Activated CD8-positive, alpha-beta T cell treated with anti-CD3 and anti-CD28 coated beads, Interleukin-2, amount 10 ng/mL, durations not matched to agents 7 days and 5 days (primary cell): ENCODE measurements at regions not wholly inside any gene's neighbourhood (a gene's known extent, or its start where the extent isn't known, plus 50 kb on each side); places are given as distances from the start of the nearest gene placed in this dataset.

Source experiments
- ATAC-seq: fragments of 150-1000 bp; cut with Tn5 transposase; one replicate; pipeline ENCODE4 v1.10.0; 2021; ENCODE audit warnings: moderate library complexity
- CTCF ChIA-PET: fragments of 350-600 bp; sonication (Branson Sonifier 250); formaldehyde crosslinking; loops from one replicate; lab custom pipeline; 2021; ENCODE audit warnings: antibody characterized with exemption; lab: Charles Lee
- POLR2A ChIA-PET: fragments of 350-600 bp; sonication (Branson Sonifier 250); formaldehyde crosslinking; loops from one replicate; lab custom pipeline; 2021; ENCODE audit warnings: antibody characterized with exemption; lab: Charles Lee
- DNase-seq: peaks from one replicate; pipeline ENCODE4 v3.0.0-alpha.2; 2020
- H3K27ac Mint-ChIP-seq: one replicate; pipeline ENCODE4 v1.8.0; 2021; ENCODE audit warnings: mild to moderate bottlenecking, mixed read lengths
- H3K27me3 Mint-ChIP-seq: one replicate; pipeline ENCODE4 v1.8.0; 2021; ENCODE audit warnings: low read depth, mixed read lengths
- H3K36me3 Mint-ChIP-seq: one replicate; pipeline ENCODE4 v1.8.0; 2021; ENCODE audit warnings: low read depth, mixed read lengths
- H3K4me1 Mint-ChIP-seq: one replicate; pipeline ENCODE4 v1.8.0; 2021; ENCODE audit warnings: low read depth, mixed read lengths
- H3K4me3 Mint-ChIP-seq: one replicate; pipeline ENCODE4 v1.8.0; 2021; ENCODE audit warnings: mild to moderate bottlenecking, mixed read lengths
- H3K9me3 Mint-ChIP-seq: one replicate; pipeline ENCODE4 v1.8.0; 2022; ENCODE audit warnings: mixed read lengths; ENCODE audit not compliant: insufficient read depth

GRCh38 chr15:95944661-95945255, 385.7 kb upstream of the NR2F2 start:
- Mint-ChIP-seq H3K27ac (no peak overlapping the region), H3K4me3 (no peak overlapping the region), H3K4me1 (no peaks in the 10 kb centered on the region), H3K9me3 (no peaks in the 10 kb centered on the region), H3K36me3 (no peaks in the 10 kb centered on the region), H3K27me3 (peaks cover 7% of the 10 kb centered on the region)
- ChIA-PET CTCF (no interaction called here), POLR2A (no interaction called here)
- ATAC-seq, result no peak
- DNase-seq, result no peak

GRCh38 chr15:95946241-95946640, 384.3 kb upstream of the NR2F2 start:
- peaks cover 7% of the 10 kb centered on the region for H3K27me3 Mint-ChIP-seq
- no peak for DNase-seq
- ChIA-PET CTCF (no interaction called here), POLR2A (no interaction called here)
- H3K4me3 Mint-ChIP-seq, result no peak overlapping the region
- no peak overlapping the region for H3K27ac Mint-ChIP-seq
- no peak for ATAC-seq
- H3K9me3 Mint-ChIP-seq, result no peaks in the 10 kb centered on the region
- no peaks in the 10 kb centered on the region for H3K4me1 Mint-ChIP-seq
- no peaks in the 10 kb centered on the region for H3K36me3 Mint-ChIP-seq

GRCh38 chr15:95946926-95947325, 383.6 kb upstream of the NR2F2 start:
- ATAC-seq (no peak), DNase-seq (no peak)
- no peak overlapping the region for H3K4me3 Mint-ChIP-seq
- no peak overlapping the region for H3K27ac Mint-ChIP-seq
- CTCF ChIA-PET, result no interaction called here
- POLR2A ChIA-PET, result no interaction called here
- H3K36me3 Mint-ChIP-seq, result no peaks in the 10 kb centered on the region
- no peaks in the 10 kb centered on the region for H3K4me1 Mint-ChIP-seq
- H3K27me3 Mint-ChIP-seq, result peaks cover 7% of the 10 kb centered on the region
- H3K9me3 Mint-ChIP-seq, result no peaks in the 10 kb centered on the region

- H3K4me1 Mint-ChIP-seq, result no peaks in the 10 kb centered on the region
- POLR2A ChIA-PET, result no interaction called here
- no peaks in the 10 kb centered on the region for H3K9me3 Mint-ChIP-seq
- H3K27ac Mint-ChIP-seq, result no peak overlapping the region
- DNase-seq, result no peak
- no peak for ATAC-seq
- no peaks in the 10 kb centered on the region for H3K36me3 Mint-ChIP-seq
- no peak overlapping the region for H3K4me3 Mint-ChIP-seq
- CTCF ChIA-PET, result no interaction called here
- peaks cover 6% of the 10 kb centered on the region for H3K27me3 Mint-ChIP-seq
Measured at GRCh38 chr15:95948411-95948810, 382.1 kb upstream of the NR2F2 start.

- Mint-ChIP-seq H3K36me3 (no peaks in the 10 kb centered on the region), H3K9me3 (no peaks in the 10 kb centered on the region), H3K27me3 (no peaks in the 10 kb centered on the region), H3K4me3 (no peak overlapping the region), H3K27ac (no peak overlapping the region), H3K4me1 (no peaks in the 10 kb centered on the region)
- no peak for ATAC-seq
- CTCF ChIA-PET, result no interaction called here
- POLR2A ChIA-PET, result no interaction called here
- DNase-seq, result no peak
Measured at GRCh38 chr15:95953032-95953431, 377.5 kb upstream of the NR2F2 start.

- POLR2A ChIA-PET, result no interaction called here
- Mint-ChIP-seq H3K4me3 (no peak overlapping the region), H3K27me3 (no peaks in the 10 kb centered on the region), H3K36me3 (no peaks in the 10 kb centered on the region), H3K9me3 (no peaks in the 10 kb centered on the region), H3K4me1 (no peaks in the 10 kb centered on the region), H3K27ac (no peak overlapping the region)
- DNase-seq (no peak), ATAC-seq (no peak)
- CTCF ChIA-PET, result no interaction called here
Measured at GRCh38 chr15:95957861-95958260, 372.6 kb upstream of the NR2F2 start.

- CTCF ChIA-PET, result no interaction called here
- Mint-ChIP-seq H3K27ac (no peak overlapping the region), H3K36me3 (no peaks in the 10 kb centered on the region), H3K4me1 (no peaks in the 10 kb centered on the region), H3K27me3 (no peaks in the 10 kb centered on the region), H3K9me3 (no peaks in the 10 kb centered on the region), H3K4me3 (no peak overlapping the region)
- DNase-seq, result no peak
- POLR2A ChIA-PET, result no interaction called here
- no peak for ATAC-seq
Measured at GRCh38 chr15:95958382-95958781, 372.1 kb upstream of the NR2F2 start.

- H3K9me3 Mint-ChIP-seq, result no peaks in the 10 kb centered on the region
- CTCF ChIA-PET, result no interaction called here
- POLR2A ChIA-PET, result no interaction called here
- no peak overlapping the region for H3K27ac Mint-ChIP-seq
- H3K4me3 Mint-ChIP-seq, result no peak overlapping the region
- peaks cover 7% of the 10 kb centered on the region for H3K27me3 Mint-ChIP-seq
- no peaks in the 10 kb centered on the region for H3K4me1 Mint-ChIP-seq
- ATAC-seq (no peak), DNase-seq (no peak)
- H3K36me3 Mint-ChIP-seq, result no peaks in the 10 kb centered on the region
Measured at GRCh38 chr15:95968856-95969255, 361.6 kb upstream of the NR2F2 start.

- DNase-seq (no peak), ATAC-seq (no peak)
- no peaks in the 10 kb centered on the region for H3K36me3 Mint-ChIP-seq
- H3K9me3 Mint-ChIP-seq, result no peaks in the 10 kb centered on the region
- no peak overlapping the region for H3K4me3 Mint-ChIP-seq
- CTCF ChIA-PET, result no interaction called here
- H3K27ac Mint-ChIP-seq, result no peak overlapping the region
- no peaks in the 10 kb centered on the region for H3K4me1 Mint-ChIP-seq
- POLR2A ChIA-PET, result no interaction called here
- peaks cover 7% of the 10 kb centered on the region for H3K27me3 Mint-ChIP-seq
Measured at GRCh38 chr15:95970326-95970725, 360.2 kb upstream of the NR2F2 start.

- CTCF ChIA-PET, result no interaction called here
- Mint-ChIP-seq H3K4me1 (no peaks in the 10 kb centered on the region), H3K27me3 (peaks cover 9% of the 10 kb centered on the region), H3K27ac (no peak overlapping the region), H3K4me3 (no peak overlapping the region), H3K9me3 (no peaks in the 10 kb centered on the region), H3K36me3 (no peaks in the 10 kb centered on the region)
- POLR2A ChIA-PET, result no interaction called here
- ATAC-seq (no peak), DNase-seq (no peak)
Measured at GRCh38 chr15:95972041-95972553, 358.4 kb upstream of the NR2F2 start.

- Mint-ChIP-seq H3K36me3 (no peaks in the 10 kb centered on the region), H3K27me3 (peaks cover 9% of the 10 kb centered on the region), H3K4me3 (no peak overlapping the region), H3K27ac (no peak overlapping the region), H3K4me1 (no peaks in the 10 kb centered on the region), H3K9me3 (no peaks in the 10 kb centered on the region)
- POLR2A ChIA-PET, result no interaction called here
- CTCF ChIA-PET, result no interaction called here
- no peak for ATAC-seq
- DNase-seq, result no peak
Measured at GRCh38 chr15:95972812-95973211, 357.7 kb upstream of the NR2F2 start.

- H3K4me3 Mint-ChIP-seq, result no peak overlapping the region
- peaks cover 9% of the 10 kb centered on the region for H3K27me3 Mint-ChIP-seq
- ATAC-seq (no peak), DNase-seq (no peak)
- ChIA-PET POLR2A (no interaction called here), CTCF (no interaction called here)
- H3K27ac Mint-ChIP-seq, result no peak overlapping the region
- H3K9me3 Mint-ChIP-seq, result no peaks in the 10 kb centered on the region
- H3K36me3 Mint-ChIP-seq, result no peaks in the 10 kb centered on the region
- H3K4me1 Mint-ChIP-seq, result no peaks in the 10 kb centered on the region
Measured at GRCh38 chr15:95973566-95974256, 356.8 kb upstream of the NR2F2 start.
